Mammary epithelial cell (primary cell): ENCODE measurements at regions not wholly inside any gene's neighbourhood (a gene's known extent, or its start where the extent isn't known, plus 50 kb on each side); places are given as distances from the start of the nearest gene placed in this dataset.

Experiments
- EZH2 ChIP-seq: IDR thresholded peaks from 2 replicates; pipeline ENCODE4 v1.6.1; 2012; ENCODE audit warnings: low read length, inconsistent platforms, borderline replicate concordance
- TF ChIP-seq, protein P1 (sequence below), 2 donors: IDR thresholded peaks in 1 of 2; conservative IDR thresholded peaks in 1 of 2; 2 replicates each; pipeline ENCODE4 v1.5.1; 2011 to 2012; ENCODE audit warnings: inconsistent platforms in 2 of 2, low read length in 2 of 2, mild to moderate bottlenecking in 2 of 2, control low read depth in 1 of 2, low read depth in 1 of 2; ENCODE audit not compliant: insufficient read depth in 1 of 2; ENCODE audit errors: extremely low read depth in 1 of 2

- TF ChIP-seq, protein P1, sequence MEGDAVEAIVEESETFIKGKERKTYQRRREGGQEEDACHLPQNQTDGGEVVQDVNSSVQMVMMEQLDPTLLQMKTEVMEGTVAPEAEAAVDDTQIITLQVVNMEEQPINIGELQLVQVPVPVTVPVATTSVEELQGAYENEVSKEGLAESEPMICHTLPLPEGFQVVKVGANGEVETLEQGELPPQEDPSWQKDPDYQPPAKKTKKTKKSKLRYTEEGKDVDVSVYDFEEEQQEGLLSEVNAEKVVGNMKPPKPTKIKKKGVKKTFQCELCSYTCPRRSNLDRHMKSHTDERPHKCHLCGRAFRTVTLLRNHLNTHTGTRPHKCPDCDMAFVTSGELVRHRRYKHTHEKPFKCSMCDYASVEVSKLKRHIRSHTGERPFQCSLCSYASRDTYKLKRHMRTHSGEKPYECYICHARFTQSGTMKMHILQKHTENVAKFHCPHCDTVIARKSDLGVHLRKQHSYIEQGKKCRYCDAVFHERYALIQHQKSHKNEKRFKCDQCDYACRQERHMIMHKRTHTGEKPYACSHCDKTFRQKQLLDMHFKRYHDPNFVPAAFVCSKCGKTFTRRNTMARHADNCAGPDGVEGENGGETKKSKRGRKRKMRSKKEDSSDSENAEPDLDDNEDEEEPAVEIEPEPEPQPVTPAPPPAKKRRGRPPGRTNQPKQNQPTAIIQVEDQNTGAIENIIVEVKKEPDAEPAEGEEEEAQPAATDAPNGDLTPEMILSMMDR (conservative IDR thresholded peaks at IDR 0.05 in 1 of 2, IDR thresholded peaks at IDR 0.05 in 1 of 2; ENCODE audit: extremely low read depth in 1 of 2, insufficient read depth in 1 of 2, low read depth in 1 of 2, low read length in 2 of 2) = no peak
- no peak for TF ChIP-seq EZH2
These were observed 68.9 kb upstream of the GNAZ start for GRCh38 chr22:23001463-23001862.
